C4-2B (cell line): ENCODE measurements at regions not wholly inside any gene's neighbourhood (a gene's known extent, or its start where the extent isn't known, plus 50 kb on each side); places are given as distances from the start of the nearest gene placed in this dataset.

Source experiments
- ZFX ChIP-seq: fragments of 450-650 bp; IDR thresholded peaks from 2 replicates; pipeline ENCODE4 v1.6.1; 2017
- TF ChIP-seq, protein P1 (sequence below): fragments of 450-650 bp; conservative IDR thresholded peaks from 2 replicates; pipeline ENCODE4 v1.5.1; 2017; ENCODE audit warnings: mild to moderate bottlenecking

DNA sequence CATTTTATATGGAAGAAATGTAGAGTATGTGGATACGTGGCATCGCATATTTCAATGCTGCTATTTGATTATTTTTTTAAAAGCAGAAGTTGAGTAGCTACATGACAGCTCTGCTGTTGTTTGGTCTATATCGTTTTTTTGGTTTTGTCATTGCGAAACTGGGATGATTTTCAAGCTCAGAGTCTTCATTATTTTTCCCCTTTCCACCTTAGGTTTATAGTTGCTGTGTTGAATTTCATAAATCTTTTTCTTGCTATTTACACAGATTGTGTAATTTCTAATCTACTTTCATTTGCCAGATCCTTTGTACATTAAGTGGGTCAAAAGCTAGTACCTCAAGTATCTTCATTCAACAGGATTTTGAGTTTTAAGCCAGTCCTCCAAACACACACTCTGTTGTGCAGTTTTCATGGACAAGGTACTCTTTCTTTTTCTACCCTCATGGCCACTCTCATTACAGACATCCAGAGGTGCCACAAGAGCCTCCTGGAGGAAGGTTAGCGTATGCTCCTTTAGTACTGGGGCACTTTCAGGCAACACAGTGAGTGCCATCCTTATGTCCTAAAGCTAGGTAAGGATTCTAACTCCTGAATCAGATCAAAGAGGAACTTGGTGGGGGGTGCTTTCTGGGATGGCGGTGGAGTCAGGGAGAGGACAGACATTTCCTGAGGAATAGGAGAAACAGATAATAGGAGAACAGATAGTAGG, 123.2 kb downstream of the FHIP1A start:
- TF ChIP-seq, protein P1, sequence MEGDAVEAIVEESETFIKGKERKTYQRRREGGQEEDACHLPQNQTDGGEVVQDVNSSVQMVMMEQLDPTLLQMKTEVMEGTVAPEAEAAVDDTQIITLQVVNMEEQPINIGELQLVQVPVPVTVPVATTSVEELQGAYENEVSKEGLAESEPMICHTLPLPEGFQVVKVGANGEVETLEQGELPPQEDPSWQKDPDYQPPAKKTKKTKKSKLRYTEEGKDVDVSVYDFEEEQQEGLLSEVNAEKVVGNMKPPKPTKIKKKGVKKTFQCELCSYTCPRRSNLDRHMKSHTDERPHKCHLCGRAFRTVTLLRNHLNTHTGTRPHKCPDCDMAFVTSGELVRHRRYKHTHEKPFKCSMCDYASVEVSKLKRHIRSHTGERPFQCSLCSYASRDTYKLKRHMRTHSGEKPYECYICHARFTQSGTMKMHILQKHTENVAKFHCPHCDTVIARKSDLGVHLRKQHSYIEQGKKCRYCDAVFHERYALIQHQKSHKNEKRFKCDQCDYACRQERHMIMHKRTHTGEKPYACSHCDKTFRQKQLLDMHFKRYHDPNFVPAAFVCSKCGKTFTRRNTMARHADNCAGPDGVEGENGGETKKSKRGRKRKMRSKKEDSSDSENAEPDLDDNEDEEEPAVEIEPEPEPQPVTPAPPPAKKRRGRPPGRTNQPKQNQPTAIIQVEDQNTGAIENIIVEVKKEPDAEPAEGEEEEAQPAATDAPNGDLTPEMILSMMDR, result no peak
- no peak for TF ChIP-seq ZFX
